ENCODE measurements at regions not wholly inside any gene's neighbourhood (a gene's known extent, or its start where the extent isn't known, plus 50 kb on each side); places are given as distances from the start of the nearest gene placed in this dataset.
A peak's percentile ranks its signal among the peaks of the same experiment; 100 is the strongest.
"Not testable (repeated sequence)": the region's sequence is repeated elsewhere in the genome, so short reads cannot be mapped to it uniquely, and the experiment has no call there.

- DNase-seq; H3K9me3 Mint-ChIP-seq; H3K4me1 Mint-ChIP-seq; H3K27ac Mint-ChIP-seq; intact Hi-C loops (cut with micrococcal nuclease); H3K4me3 Mint-ChIP-seq; H3K36me3 Mint-ChIP-seq (ENCODE audit: low read depth); H3K27me3 Mint-ChIP-seq: not testable (repeated sequence)
Measured at GRCh38 chr15:22358932-22359331, 99.8 kb upstream of the GOLGA6L22 start.

GRCh38 chr15:22359587-22359986 is 99.1 kb upstream of the GOLGA6L22 start:
- H3K27ac Mint-ChIP-seq; H3K4me3 Mint-ChIP-seq; H3K27me3 Mint-ChIP-seq; intact Hi-C loops (cut with micrococcal nuclease); H3K9me3 Mint-ChIP-seq; H3K36me3 Mint-ChIP-seq (ENCODE audit: low read depth); H3K4me1 Mint-ChIP-seq: not testable (repeated sequence)
- peak; percentile 63 for DNase-seq

- H3K27ac Mint-ChIP-seq; DNase-seq; H3K27me3 Mint-ChIP-seq; H3K4me1 Mint-ChIP-seq; H3K36me3 Mint-ChIP-seq (ENCODE audit: low read depth); H3K9me3 Mint-ChIP-seq; intact Hi-C loops (cut with micrococcal nuclease); H3K4me3 Mint-ChIP-seq: not testable (repeated sequence)
Measured at GRCh38 chr15:22360696-22361095, 98.0 kb upstream of the GOLGA6L22 start.

- H3K27ac Mint-ChIP-seq; DNase-seq; H3K4me3 Mint-ChIP-seq; H3K36me3 Mint-ChIP-seq (ENCODE audit: low read depth); H3K27me3 Mint-ChIP-seq; intact Hi-C loops (cut with micrococcal nuclease); H3K9me3 Mint-ChIP-seq; H3K4me1 Mint-ChIP-seq: not testable (repeated sequence)
Measured at GRCh38 chr15:22362502-22362901, 96.2 kb upstream of the GOLGA6L22 start.

- intact Hi-C loops (cut with micrococcal nuclease); H3K36me3 Mint-ChIP-seq (ENCODE audit: low read depth): not testable (repeated sequence)
Measured at GRCh38 chr15:22371246-22371834, 87.4 kb upstream of the GOLGA6L22 start.

GRCh38 chr15:22374531-22374930 is 84.2 kb upstream of the GOLGA6L22 start:
- H3K36me3 Mint-ChIP-seq (ENCODE audit: low read depth); H3K27ac Mint-ChIP-seq; DNase-seq; H3K4me1 Mint-ChIP-seq; H3K27me3 Mint-ChIP-seq; H3K4me3 Mint-ChIP-seq; intact Hi-C loops (cut with micrococcal nuclease); H3K9me3 Mint-ChIP-seq: not testable (repeated sequence)

More at GRCh38 chr15:22371246-22371834, 87.4 kb upstream of the GOLGA6L22 start:
- not testable (repeated sequence) for H3K27ac Mint-ChIP-seq, DNase-seq, H3K4me1 Mint-ChIP-seq, H3K27me3 Mint-ChIP-seq, H3K4me3 Mint-ChIP-seq, H3K9me3 Mint-ChIP-seq

GRCh38 chr15:22375829-22376228 is 82.9 kb upstream of the GOLGA6L22 start:
- H3K4me1 Mint-ChIP-seq; intact Hi-C loops (cut with micrococcal nuclease); H3K4me3 Mint-ChIP-seq; H3K27me3 Mint-ChIP-seq; H3K36me3 Mint-ChIP-seq (ENCODE audit: low read depth); H3K27ac Mint-ChIP-seq; DNase-seq; H3K9me3 Mint-ChIP-seq: not testable (repeated sequence)

- H3K36me3 Mint-ChIP-seq (ENCODE audit: low read depth); intact Hi-C loops (cut with micrococcal nuclease); H3K4me3 Mint-ChIP-seq; H3K27me3 Mint-ChIP-seq; H3K4me1 Mint-ChIP-seq; H3K9me3 Mint-ChIP-seq; H3K27ac Mint-ChIP-seq; DNase-seq: not testable (repeated sequence)
Measured at GRCh38 chr15:22377859-22378258, 80.8 kb upstream of the GOLGA6L22 start.

- H3K9me3 Mint-ChIP-seq; intact Hi-C loops (cut with micrococcal nuclease); H3K4me3 Mint-ChIP-seq; H3K36me3 Mint-ChIP-seq (ENCODE audit: low read depth); DNase-seq; H3K27ac Mint-ChIP-seq; H3K27me3 Mint-ChIP-seq; H3K4me1 Mint-ChIP-seq: not testable (repeated sequence)
Measured at GRCh38 chr15:22387691-22388090, 71.0 kb upstream of the GOLGA6L22 start.

- H3K4me1 Mint-ChIP-seq; H3K36me3 Mint-ChIP-seq (ENCODE audit: low read depth); H3K27me3 Mint-ChIP-seq; H3K27ac Mint-ChIP-seq; H3K9me3 Mint-ChIP-seq; DNase-seq; intact Hi-C loops (cut with micrococcal nuclease); H3K4me3 Mint-ChIP-seq: not testable (repeated sequence)
Measured at GRCh38 chr15:22388365-22388764, 70.3 kb upstream of the GOLGA6L22 start.

- H3K27me3 Mint-ChIP-seq; H3K36me3 Mint-ChIP-seq (ENCODE audit: low read depth); H3K4me3 Mint-ChIP-seq; H3K27ac Mint-ChIP-seq; DNase-seq; H3K4me1 Mint-ChIP-seq; H3K9me3 Mint-ChIP-seq; intact Hi-C loops (cut with micrococcal nuclease): not testable (repeated sequence)
Measured at GRCh38 chr15:22401207-22401606, 57.5 kb upstream of the GOLGA6L22 start.

- H3K4me3 Mint-ChIP-seq; H3K27ac Mint-ChIP-seq; H3K4me1 Mint-ChIP-seq; H3K9me3 Mint-ChIP-seq; H3K36me3 Mint-ChIP-seq (ENCODE audit: low read depth); H3K27me3 Mint-ChIP-seq; intact Hi-C loops (cut with micrococcal nuclease); DNase-seq: not testable (repeated sequence)
Measured at GRCh38 chr15:22401703-22402102, 57.0 kb upstream of the GOLGA6L22 start.

- H3K36me3 Mint-ChIP-seq (ENCODE audit: low read depth); H3K4me3 Mint-ChIP-seq; H3K4me1 Mint-ChIP-seq; H3K27me3 Mint-ChIP-seq; DNase-seq; intact Hi-C loops (cut with micrococcal nuclease); H3K27ac Mint-ChIP-seq; H3K9me3 Mint-ChIP-seq: not testable (repeated sequence)
Measured at GRCh38 chr15:22405765-22406164, 52.9 kb upstream of the GOLGA6L22 start.

Measured in activated CD4-positive, alpha-beta T cell treated with anti-CD3 and anti-CD28 coated beads, Interleukin-2, amount 10 ng/mL, durations not matched to agents 24 days and 14 days (primary cell).